ENCODE measurements at regions not wholly inside any gene's neighbourhood (a gene's known extent, or its start where the extent isn't known, plus 50 kb on each side); places are given as distances from the start of the nearest gene placed in this dataset.

- H3K9me2 ChIP-seq (ENCODE audit: low read depth, low read length): no peaks in the 10 kb centered on the region
- no peak overlapping the region for H3K4me2 ChIP-seq (ENCODE audit: low read length)
- no peak overlapping the region for H3K27ac ChIP-seq (ENCODE audit: low read depth, low read length, poor library complexity, severe bottlenecking)
- H3K9me3 ChIP-seq (ENCODE audit: low read length): no peaks in the 10 kb centered on the region
- H3K9ac ChIP-seq (ENCODE audit: low read length): no peak overlapping the region
- H2AFZ ChIP-seq (ENCODE audit: low read length): no peak overlapping the region
- no peaks in the 10 kb centered on the region for H3K4me1 ChIP-seq (ENCODE audit: insufficient read depth, low read length, severe bottlenecking)
- H3K36me3 ChIP-seq (ENCODE audit: insufficient read depth, low read length): no peaks in the 10 kb centered on the region
- no peak for TF ChIP-seq EZH2 (IDR thresholded peaks at IDR 0.05; ENCODE audit: borderline replicate concordance, low read length)
- TF ChIP-seq, protein P1, sequence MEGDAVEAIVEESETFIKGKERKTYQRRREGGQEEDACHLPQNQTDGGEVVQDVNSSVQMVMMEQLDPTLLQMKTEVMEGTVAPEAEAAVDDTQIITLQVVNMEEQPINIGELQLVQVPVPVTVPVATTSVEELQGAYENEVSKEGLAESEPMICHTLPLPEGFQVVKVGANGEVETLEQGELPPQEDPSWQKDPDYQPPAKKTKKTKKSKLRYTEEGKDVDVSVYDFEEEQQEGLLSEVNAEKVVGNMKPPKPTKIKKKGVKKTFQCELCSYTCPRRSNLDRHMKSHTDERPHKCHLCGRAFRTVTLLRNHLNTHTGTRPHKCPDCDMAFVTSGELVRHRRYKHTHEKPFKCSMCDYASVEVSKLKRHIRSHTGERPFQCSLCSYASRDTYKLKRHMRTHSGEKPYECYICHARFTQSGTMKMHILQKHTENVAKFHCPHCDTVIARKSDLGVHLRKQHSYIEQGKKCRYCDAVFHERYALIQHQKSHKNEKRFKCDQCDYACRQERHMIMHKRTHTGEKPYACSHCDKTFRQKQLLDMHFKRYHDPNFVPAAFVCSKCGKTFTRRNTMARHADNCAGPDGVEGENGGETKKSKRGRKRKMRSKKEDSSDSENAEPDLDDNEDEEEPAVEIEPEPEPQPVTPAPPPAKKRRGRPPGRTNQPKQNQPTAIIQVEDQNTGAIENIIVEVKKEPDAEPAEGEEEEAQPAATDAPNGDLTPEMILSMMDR (IDR thresholded peaks at IDR 0.05; ENCODE audit: low read length): no peak
- no peak overlapping the region for H3K4me3 ChIP-seq (ENCODE audit: low read depth, low read length, poor library complexity, severe bottlenecking)
- H3K79me2 ChIP-seq (ENCODE audit: insufficient read depth, low read length): no peaks in the 10 kb centered on the region
- H3K27me3 ChIP-seq (ENCODE audit: insufficient read depth, low read length): no peaks in the 10 kb centered on the region
- no peaks in the 10 kb centered on the region for H4K20me1 ChIP-seq (ENCODE audit: insufficient read depth, low read length)
- no peaks in the 10 kb centered on the region for H3F3A ChIP-seq (ENCODE audit: insufficient read depth, low read length)
Measured at GRCh38 chr6:76134651-76135050, 62.2 kb upstream of the IMPG1 start.

DNA sequence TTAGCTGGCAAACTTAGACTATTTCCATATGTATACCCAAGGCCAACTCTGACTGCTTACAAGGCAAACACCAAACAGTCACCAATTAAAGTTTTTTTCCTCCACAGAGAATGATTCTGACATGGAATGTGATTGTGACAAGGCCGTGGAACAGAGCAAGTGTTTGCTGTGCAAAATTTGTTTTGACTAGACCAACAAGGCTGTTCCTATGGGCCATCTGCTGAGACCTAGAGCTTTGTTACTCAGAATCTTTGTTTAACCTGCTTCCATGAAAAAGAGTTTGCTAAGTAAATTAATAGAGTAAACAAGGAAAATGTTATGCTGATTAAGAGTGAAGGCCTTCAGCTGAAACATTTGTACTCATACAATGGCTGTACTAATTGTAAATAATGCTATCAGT is 51.6 kb upstream of the IMPG1 start:
- no peaks in the 10 kb centered on the region for H3K9me2 ChIP-seq (ENCODE audit: low read depth, low read length)
- H3K36me3 ChIP-seq (ENCODE audit: insufficient read depth, low read length): no peaks in the 10 kb centered on the region
- H3K4me2 ChIP-seq (ENCODE audit: low read length): no peak overlapping the region

More for the DNA sequence above, 51.6 kb upstream of the IMPG1 start:
- Histone ChIP-seq H4K20me1 (ENCODE audit: insufficient read depth, low read length) (no peaks in the 10 kb centered on the region), H3K27me3 (ENCODE audit: insufficient read depth, low read length) (no peaks in the 10 kb centered on the region), H3K9ac (ENCODE audit: low read length) (no peak overlapping the region), H3K27ac (ENCODE audit: low read depth, low read length, poor library complexity, severe bottlenecking) (no peak overlapping the region), H3K9me3 (ENCODE audit: low read length) (no peaks in the 10 kb centered on the region), H3K4me1 (ENCODE audit: insufficient read depth, low read length, severe bottlenecking) (no peaks in the 10 kb centered on the region), H2AFZ (ENCODE audit: low read length) (no peak overlapping the region), H3K4me3 (ENCODE audit: low read depth, low read length, poor library complexity, severe bottlenecking) (no peak overlapping the region), H3K79me2 (ENCODE audit: insufficient read depth, low read length) (no peaks in the 10 kb centered on the region), H3F3A (ENCODE audit: insufficient read depth, low read length) (no peaks in the 10 kb centered on the region)
- no peak for TF ChIP-seq EZH2 (IDR thresholded peaks at IDR 0.05; ENCODE audit: borderline replicate concordance, low read length)
- TF ChIP-seq, protein P1 (IDR thresholded peaks at IDR 0.05; ENCODE audit: low read length): no peak

Measured in OCI-LY1 (cell line).